Nephron progenitor cell (in vitro differentiated cells): ENCODE measurements at regions not wholly inside any gene's neighbourhood (a gene's known extent, or its start where the extent isn't known, plus 50 kb on each side); places are given as distances from the start of the nearest gene placed in this dataset.
"Not testable (repeated sequence)": the region's sequence is repeated elsewhere in the genome, so short reads cannot be mapped to it uniquely, and the experiment has no call there.

ENCODE experiments used
- DNase-seq: peaks from one replicate; pipeline ENCODE4 v3.0.0; 2021
- H3K27ac Mint-ChIP-seq: 2 replicates; pipeline ENCODE4 v1.8.0; 2021; ENCODE audit warnings: mild to moderate bottlenecking, moderate library complexity, mixed read lengths
- H3K27me3 Mint-ChIP-seq: 2 replicates; pipeline ENCODE4 v1.8.0; 2021; ENCODE audit warnings: mild to moderate bottlenecking, low read depth, mixed read lengths; ENCODE audit not compliant: poor library complexity
- H3K36me3 Mint-ChIP-seq: 2 replicates; pipeline ENCODE4 v1.8.0; 2021; ENCODE audit warnings: low read depth, mixed read lengths
- H3K4me1 Mint-ChIP-seq: 2 replicates; pipeline ENCODE4 v1.8.0; 2021; ENCODE audit warnings: mixed read lengths
- H3K4me3 Mint-ChIP-seq: 2 replicates; pipeline ENCODE4 v1.8.0; 2021; ENCODE audit warnings: mild to moderate bottlenecking, moderate library complexity, mixed read lengths
- H3K9me3 Mint-ChIP-seq: 2 replicates; pipeline ENCODE4 v1.8.0; 2021; ENCODE audit warnings: mild to moderate bottlenecking, moderate library complexity, mixed read lengths
- CTCF ChIP-seq: fragments of 200-600 bp; sonication (generic); IDR thresholded peaks from 2 replicates; pipeline ENCODE4 v1.5.0; 2021; ENCODE audit warnings: antibody characterized with exemption

GRCh38 chr6:2314641-2315040 lies 69.2 kb upstream of the GMDS start:
- Mint-ChIP-seq H3K4me3 (no peak overlapping the region), H3K4me1 (no peaks in the 10 kb centered on the region), H3K27ac (no peak overlapping the region), H3K36me3 (peaks cover 36% of the 10 kb centered on the region), H3K9me3 (peaks cover 49% of the 10 kb centered on the region), H3K27me3 (peaks cover 2% of the 10 kb centered on the region)
- DNase-seq: no peak
- TF ChIP-seq CTCF: no peak

GRCh38 chr6:2310042-2310441 lies 64.6 kb upstream of the GMDS start:
- H3K27me3 Mint-ChIP-seq: no peaks in the 10 kb centered on the region
- H3K4me1 Mint-ChIP-seq: no peaks in the 10 kb centered on the region
- no peak overlapping the region for H3K27ac Mint-ChIP-seq
- TF ChIP-seq CTCF: no peak
- peaks cover 15% of the 10 kb centered on the region for H3K9me3 Mint-ChIP-seq
- no peak for DNase-seq
- H3K36me3 Mint-ChIP-seq: peaks cover 15% of the 10 kb centered on the region
- no peak overlapping the region for H3K4me3 Mint-ChIP-seq

GRCh38 chr6:2309122-2309521 lies 63.7 kb upstream of the GMDS start:
- no peak for DNase-seq
- no peaks in the 10 kb centered on the region for H3K4me1 Mint-ChIP-seq
- H3K9me3 Mint-ChIP-seq: peaks cover 7% of the 10 kb centered on the region
- no peak overlapping the region for H3K27ac Mint-ChIP-seq
- peaks cover 19% of the 10 kb centered on the region for H3K36me3 Mint-ChIP-seq
- no peak for TF ChIP-seq CTCF
- H3K4me3 Mint-ChIP-seq: no peak overlapping the region
- no peaks in the 10 kb centered on the region for H3K27me3 Mint-ChIP-seq

GRCh38 chr6:2307799-2308198 lies 62.4 kb upstream of the GMDS start:
- H3K36me3 Mint-ChIP-seq: peaks cover 19% of the 10 kb centered on the region
- H3K9me3 Mint-ChIP-seq: peaks cover 7% of the 10 kb centered on the region
- no peaks in the 10 kb centered on the region for H3K27me3 Mint-ChIP-seq
- no peak overlapping the region for H3K27ac Mint-ChIP-seq
- no peak overlapping the region for H3K4me3 Mint-ChIP-seq
- DNase-seq: no peak
- H3K4me1 Mint-ChIP-seq: no peaks in the 10 kb centered on the region
- no peak for TF ChIP-seq CTCF

GRCh38 chr6:2305951-2306350 lies 60.5 kb upstream of the GMDS start:
- H3K27me3 Mint-ChIP-seq: no peaks in the 10 kb centered on the region
- peaks cover 25% of the 10 kb centered on the region for H3K9me3 Mint-ChIP-seq
- TF ChIP-seq CTCF: no peak
- H3K36me3 Mint-ChIP-seq: peaks cover 27% of the 10 kb centered on the region
- H3K4me1 Mint-ChIP-seq: no peaks in the 10 kb centered on the region
- no peak overlapping the region for H3K4me3 Mint-ChIP-seq
- H3K27ac Mint-ChIP-seq: no peak overlapping the region
- DNase-seq: no peak

- not testable (repeated sequence) for H3K4me1 Mint-ChIP-seq, H3K4me3 Mint-ChIP-seq, DNase-seq, H3K27me3 Mint-ChIP-seq, H3K27ac Mint-ChIP-seq
- Mint-ChIP-seq H3K9me3 (peaks cover 50% of the 10 kb centered on the region), H3K36me3 (peaks cover 53% of the 10 kb centered on the region)
Measured at GRCh38 chr6:2302482-2302881, 57.1 kb upstream of the GMDS start.

- no peak for TF ChIP-seq CTCF
- H3K36me3 Mint-ChIP-seq: peaks cover 40% of the 10 kb centered on the region
- H3K27ac Mint-ChIP-seq: no peak overlapping the region
- DNase-seq: no peak
- peaks cover 10% of the 10 kb centered on the region for H3K27me3 Mint-ChIP-seq
- H3K4me3 Mint-ChIP-seq: no peak overlapping the region
- no peaks in the 10 kb centered on the region for H3K4me1 Mint-ChIP-seq
- peaks cover 73% of the 10 kb centered on the region for H3K9me3 Mint-ChIP-seq
Measured at GRCh38 chr6:2296781-2297180, 51.4 kb upstream of the GMDS start.
